ENCODE measurements at regions not wholly inside any gene's neighbourhood (a gene's known extent, or its start where the extent isn't known, plus 50 kb on each side); places are given as distances from the start of the nearest gene placed in this dataset.

GRCh38 chr14:43361751-43362150 lies 1145.3 kb downstream of the FSCB start:
- in situ Hi-C loops (cut with MboI; ENCODE audit: low sequenced_read_pairs in 4 of 4) = no loop called here
- Histone ChIP-seq H3K4me1 (no peaks in the 10 kb centered on the region), H3K36me3 (no peaks in the 10 kb centered on the region), H3K27me3 (no peaks in the 10 kb centered on the region), H3K9me3 (no peaks in the 10 kb centered on the region), H3K27ac (no peak overlapping the region), H3K4me3 (no peak overlapping the region)
- TF ChIP-seq POLR2A (IDR thresholded peaks at IDR 0.05) (no peak), CTCF (IDR thresholded peaks at IDR 0.05 in 4 of 5, conservative IDR thresholded peaks at IDR 0.05 in 1 of 5) (no peak)
- no peak for ATAC-seq
- intact Hi-C loops (cut with DNase I; ENCODE audit: low total_unique reads) = no loop called here
- no peak for DNase-seq

- in situ Hi-C loops (cut with MboI; ENCODE audit: low sequenced_read_pairs in 4 of 4) (no loop called here), intact Hi-C loops (cut with DNase I; ENCODE audit: low total_unique reads) (no loop called here)
- Histone ChIP-seq H3K27ac (no peak overlapping the region), H3K9me3 (no peaks in the 10 kb centered on the region), H3K4me3 (no peak overlapping the region), H3K27me3 (no peaks in the 10 kb centered on the region), H3K4me1 (no peaks in the 10 kb centered on the region), H3K36me3 (no peaks in the 10 kb centered on the region)
- no peak for DNase-seq
- no peak for ATAC-seq
- TF ChIP-seq CTCF (IDR thresholded peaks at IDR 0.05 in 4 of 5, conservative IDR thresholded peaks at IDR 0.05 in 1 of 5) (no peak), POLR2A (IDR thresholded peaks at IDR 0.05) (no peak)
These were observed 1146.8 kb downstream of the FSCB start for GRCh38 chr14:43360239-43360638.

- in situ Hi-C loops (cut with MboI; ENCODE audit: low sequenced_read_pairs in 4 of 4) = no loop called here
- DNase-seq (no peak), ATAC-seq (no peak)
- TF ChIP-seq CTCF (IDR thresholded peaks at IDR 0.05 in 4 of 5, conservative IDR thresholded peaks at IDR 0.05 in 1 of 5) = no peak
- no peaks in the 10 kb centered on the region for H3K9me3 ChIP-seq
- H3K4me3 ChIP-seq = no peak overlapping the region
- H3K27me3 ChIP-seq = no peaks in the 10 kb centered on the region
- H3K36me3 ChIP-seq = no peaks in the 10 kb centered on the region
- no peak overlapping the region for H3K27ac ChIP-seq
- H3K4me1 ChIP-seq = no peaks in the 10 kb centered on the region
- intact Hi-C loops (cut with DNase I; ENCODE audit: low total_unique reads) = no loop called here
These were observed 1147.8 kb downstream of the FSCB start for GRCh38 chr14:43359317-43359716.

- intact Hi-C loops (cut with DNase I; ENCODE audit: low total_unique reads) (no loop called here), in situ Hi-C loops (cut with MboI; ENCODE audit: low sequenced_read_pairs in 4 of 4) (no loop called here)
- no peak for ATAC-seq
These were observed 1150.0 kb downstream of the FSCB start for GRCh38 chr14:43356979-43357545.

More at GRCh38 chr14:43356979-43357545, 1150.0 kb downstream of the FSCB start:
- no peak for DNase-seq
- no peaks in the 10 kb centered on the region for H3K4me1 ChIP-seq
- no peak overlapping the region for H3K27ac ChIP-seq
- H3K27me3 ChIP-seq = no peaks in the 10 kb centered on the region
- H3K4me3 ChIP-seq = no peak overlapping the region
- H3K36me3 ChIP-seq = no peaks in the 10 kb centered on the region
- no peak for TF ChIP-seq CTCF (IDR thresholded peaks at IDR 0.05 in 4 of 5, conservative IDR thresholded peaks at IDR 0.05 in 1 of 5)
- TF ChIP-seq POLR2A (IDR thresholded peaks at IDR 0.05) = no peak
- H3K9me3 ChIP-seq = no peaks in the 10 kb centered on the region

Data from gastrocnemius medialis (tissue), 4 donors.